ENCODE measurements at regions not wholly inside any gene's neighbourhood (a gene's known extent, or its start where the extent isn't known, plus 50 kb on each side); places are given as distances from the start of the nearest gene placed in this dataset.
"Not testable (repeated sequence)": the region's sequence is repeated elsewhere in the genome, so short reads cannot be mapped to it uniquely, and the experiment has no call there.

- no peak for DNase-seq
Measured at GRCh38 chr6:37078814-37079213, 73.4 kb downstream of the FGD2 start.

GRCh38 chr6:37081042-37081607 is 75.7 kb downstream of the FGD2 start:
- DNase-seq = no peak

GRCh38 chr6:37082390-37083130 is 77.1 kb downstream of the FGD2 start:
- no peak for DNase-seq

GRCh38 chr6:37083243-37084138 is 78.0 kb downstream of the FGD2 start:
- DNase-seq = peak; percentile 98

- not testable (repeated sequence) for DNase-seq
Measured at GRCh38 chr6:37084665-37085064, 79.2 kb downstream of the FGD2 start.

- peak; percentile 25 for DNase-seq
Measured at GRCh38 chr6:37085198-37085597, 79.7 kb downstream of the FGD2 start.

GRCh38 chr6:37088897-37089296 is 81.1 kb upstream of the PIM1 start:
- DNase-seq = no peak

GRCh38 chr6:37089783-37090182 is 80.2 kb upstream of the PIM1 start:
- DNase-seq = no peak

GRCh38 chr6:37091104-37091503 is 78.8 kb upstream of the PIM1 start:
- not testable (repeated sequence) for DNase-seq

- not testable (repeated sequence) for DNase-seq
Measured at GRCh38 chr6:37091586-37091985, 78.4 kb upstream of the PIM1 start.

- no peak for DNase-seq
Measured at GRCh38 chr6:37092923-37093727, 76.8 kb upstream of the PIM1 start.

- DNase-seq = no peak
Measured at GRCh38 chr6:37093728-37094069, 76.3 kb upstream of the PIM1 start.

GRCh38 chr6:37095997-37096396 is 74.0 kb upstream of the PIM1 start:
- DNase-seq = no peak

- DNase-seq = no peak
Measured at GRCh38 chr6:37097335-37097734, 72.6 kb upstream of the PIM1 start.

- DNase-seq = no peak
Measured at GRCh38 chr6:37099442-37099841, 70.5 kb upstream of the PIM1 start.

GRCh38 chr6:37100745-37101144 is 69.2 kb upstream of the PIM1 start:
- peak; percentile 14 for DNase-seq

GRCh38 chr6:37101991-37102298 is 68.0 kb upstream of the PIM1 start:
- DNase-seq = no peak

GRCh38 chr6:37102299-37103168 is 67.4 kb upstream of the PIM1 start:
- peak; percentile 81 for DNase-seq

GRCh38 chr6:37103169-37104039 is 66.5 kb upstream of the PIM1 start:
- DNase-seq = no peak

GRCh38 chr6:37104824-37105147 is 65.2 kb upstream of the PIM1 start:
- no peak for DNase-seq
